ENCODE measurements at regions not wholly inside any gene's neighbourhood (a gene's known extent, or its start where the extent isn't known, plus 50 kb on each side); places are given as distances from the start of the nearest gene placed in this dataset.
"Not testable (repeated sequence)": the region's sequence is repeated elsewhere in the genome, so short reads cannot be mapped to it uniquely, and the experiment has no call there.

DNA sequence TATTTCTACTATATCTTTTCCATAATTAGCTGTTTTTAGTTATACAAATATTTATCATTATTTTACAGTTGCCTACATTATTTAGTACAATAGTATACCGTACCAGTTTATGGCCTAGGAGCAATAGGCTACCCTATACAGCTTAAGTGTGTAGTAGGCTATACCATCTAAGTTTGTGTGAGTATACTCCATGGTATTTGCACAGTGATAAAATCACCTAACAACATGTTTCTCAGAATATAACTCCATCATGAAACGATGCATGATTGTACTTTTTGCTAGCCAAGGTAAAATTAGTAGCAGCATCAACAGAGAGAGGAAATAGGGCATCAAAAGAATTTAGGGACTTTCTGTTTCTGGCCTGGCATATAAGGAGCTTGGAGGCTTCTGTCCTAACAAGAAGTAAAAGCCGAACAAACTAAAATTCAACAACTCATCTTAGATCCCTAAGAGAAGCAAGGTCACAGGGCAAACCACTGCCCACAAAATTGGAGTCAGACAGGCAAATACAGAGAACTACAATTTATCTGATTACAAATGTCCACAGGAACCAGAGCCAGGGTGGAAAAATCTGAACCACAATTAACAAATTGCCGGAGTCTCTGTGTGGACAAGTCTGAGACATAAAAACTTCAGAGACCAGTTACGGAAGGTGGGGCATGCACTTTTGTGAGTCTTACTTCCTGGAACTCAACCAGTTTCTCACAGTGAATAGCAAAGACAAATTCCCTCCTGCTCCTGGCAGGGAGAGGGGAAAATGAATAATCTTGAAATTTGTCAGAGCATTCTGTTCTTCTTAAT is 671.4 kb downstream of the RFPL4B start:
- no peaks in the 10 kb centered on the region for H3K9me3 Mint-ChIP-seq
- H3K36me3 Mint-ChIP-seq (ENCODE audit: low read depth) = no peaks in the 10 kb centered on the region
- TF ChIP-seq CTCF (IDR thresholded peaks at IDR 0.05) = no peak
- peak; percentile 89 for DNase-seq
- peaks cover 54% of the 10 kb centered on the region for H3K4me1 Mint-ChIP-seq (ENCODE audit: low read depth)
- H3K27me3 Mint-ChIP-seq (ENCODE audit: insufficient read depth) = no peaks in the 10 kb centered on the region
- H3K27ac Mint-ChIP-seq = peak overlapping the region; percentile 91
- peak overlapping the region; percentile 76 for H3K4me3 Mint-ChIP-seq

DNA sequence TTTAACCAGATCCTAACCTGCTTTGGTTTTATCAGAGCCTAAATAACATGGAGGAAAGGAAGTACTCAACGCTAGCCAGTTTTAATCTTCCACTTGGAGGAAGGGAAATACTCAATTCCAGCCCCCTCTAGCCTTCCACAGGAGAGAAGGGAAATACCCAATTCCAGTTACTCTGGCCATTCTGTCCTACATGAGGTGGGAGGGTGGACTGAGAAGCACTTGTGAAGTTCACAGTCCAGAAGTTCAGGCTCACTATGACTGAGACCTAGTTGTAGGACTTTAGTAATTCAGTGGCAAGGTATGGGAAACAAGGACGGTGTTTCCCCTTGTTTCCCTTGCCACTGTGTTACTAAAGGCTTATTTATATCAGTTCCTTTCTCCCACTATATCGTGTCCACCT is 672.0 kb downstream of the RFPL4B start:
- no peaks in the 10 kb centered on the region for H3K27me3 Mint-ChIP-seq (ENCODE audit: insufficient read depth)
- no peaks in the 10 kb centered on the region for H3K9me3 Mint-ChIP-seq

DNA sequence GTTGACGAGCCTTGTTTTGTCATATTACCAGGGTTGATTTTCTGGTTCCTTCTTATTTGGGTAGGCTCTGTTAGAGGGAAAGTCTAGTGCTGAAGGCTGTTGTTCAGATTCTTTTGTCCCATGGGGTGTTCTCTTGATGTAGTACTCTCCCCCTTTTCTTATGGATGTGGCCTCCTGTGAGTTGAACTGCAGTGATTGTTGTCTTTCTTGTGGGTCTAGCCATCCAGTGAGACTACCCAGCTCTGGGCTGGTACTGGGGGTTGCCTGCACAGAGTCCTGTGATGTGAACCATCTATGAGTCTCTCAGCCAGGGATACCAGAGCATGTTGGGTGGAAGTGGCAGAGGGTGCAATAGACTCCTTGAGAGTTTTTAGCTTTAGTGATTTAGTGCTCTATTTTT is 680.6 kb downstream of the RFPL4B start:
- no peak overlapping the region for H3K27ac Mint-ChIP-seq
- H3K9me3 Mint-ChIP-seq = no peaks in the 10 kb centered on the region
- peaks cover 10% of the 10 kb centered on the region for H3K4me1 Mint-ChIP-seq (ENCODE audit: low read depth)
- H3K27me3 Mint-ChIP-seq (ENCODE audit: insufficient read depth) = peaks cover 2% of the 10 kb centered on the region
- no peak overlapping the region for H3K4me3 Mint-ChIP-seq
- no peaks in the 10 kb centered on the region; the same call in 1 of the 2 replicates for H3K36me3 Mint-ChIP-seq (ENCODE audit: low read depth)
- TF ChIP-seq CTCF (IDR thresholded peaks at IDR 0.05) = no peak
- no peak for DNase-seq

More for the DNA sequence above, 672.0 kb downstream of the RFPL4B start:
- H3K27ac Mint-ChIP-seq = peak overlapping the region; percentile 91
- peak overlapping the region; percentile 76 for H3K4me3 Mint-ChIP-seq
- H3K4me1 Mint-ChIP-seq (ENCODE audit: low read depth) = peaks cover 54% of the 10 kb centered on the region
- H3K36me3 Mint-ChIP-seq (ENCODE audit: low read depth) = no peaks in the 10 kb centered on the region
- no peak for TF ChIP-seq CTCF (IDR thresholded peaks at IDR 0.05)
- no peak for DNase-seq

GRCh38 chr6:113029161-113029560 is 682.0 kb downstream of the RFPL4B start:
- not testable (repeated sequence) for H3K27me3 Mint-ChIP-seq (ENCODE audit: insufficient read depth); H3K4me1 Mint-ChIP-seq (ENCODE audit: low read depth); H3K4me3 Mint-ChIP-seq; H3K36me3 Mint-ChIP-seq (ENCODE audit: low read depth); DNase-seq; H3K27ac Mint-ChIP-seq; H3K9me3 Mint-ChIP-seq

- Mint-ChIP-seq H3K27ac (no peak overlapping the region), H3K27me3 (ENCODE audit: insufficient read depth) (peaks cover 2% of the 10 kb centered on the region), H3K36me3 (ENCODE audit: low read depth) (no peaks in the 10 kb centered on the region; the same call in 1 of the 2 replicates), H3K9me3 (no peaks in the 10 kb centered on the region), H3K4me1 (ENCODE audit: low read depth) (peaks cover 16% of the 10 kb centered on the region), H3K4me3 (no peak overlapping the region)
- DNase-seq = no peak
- TF ChIP-seq CTCF (IDR thresholded peaks at IDR 0.05) = no peak
Observed at GRCh38 chr6:113031591-113032238, 684.6 kb downstream of the RFPL4B start.

- no peak overlapping the region for H3K4me3 Mint-ChIP-seq
- TF ChIP-seq CTCF (IDR thresholded peaks at IDR 0.05) = no peak; the same call in 1 of the 2 replicates
- H3K4me1 Mint-ChIP-seq (ENCODE audit: low read depth) = peaks cover 14% of the 10 kb centered on the region
- peaks cover 12% of the 10 kb centered on the region for H3K36me3 Mint-ChIP-seq (ENCODE audit: low read depth)
- DNase-seq = no peak
- no peaks in the 10 kb centered on the region; the same call in 1 of the 2 replicates for H3K27me3 Mint-ChIP-seq (ENCODE audit: insufficient read depth)
- no peak overlapping the region for H3K27ac Mint-ChIP-seq
- 0 out of 2 replicates have a peak, but pooled peaks cover 6% of the 10 kb centered on the region for H3K9me3 Mint-ChIP-seq
Observed at GRCh38 chr6:113039005-113039404, 691.9 kb downstream of the RFPL4B start.

Data from HFFc6 (cell line).